HepG2 (cell line): ENCODE measurements at regions not wholly inside any gene's neighbourhood (a gene's known extent, or its start where the extent isn't known, plus 50 kb on each side); places are given as distances from the start of the nearest gene placed in this dataset.

Experiments
- ARNTL ChIP-seq: sonication (generic); formaldehyde crosslinking; IDR thresholded peaks from 2 replicates; pipeline ENCODE4 v1.4.0; 2020; ENCODE audit warnings: mild to moderate bottlenecking, missing genetic modification reagents
- HHEX ChIP-seq: IDR thresholded peaks from 2 replicates; pipeline ENCODE4 v1.6.1; 2016; ENCODE audit warnings: control low read depth
- HOXA3 ChIP-seq: sonication (generic); formaldehyde crosslinking; IDR thresholded peaks from 2 replicates; pipeline ENCODE4 v1.5.0; 2020; ENCODE audit warnings: missing genetic modification reagents
- HOXA7 ChIP-seq: sonication (generic); formaldehyde crosslinking; IDR thresholded peaks from 2 replicates; pipeline ENCODE4 v1.8.1; 2022; ENCODE audit warnings: mild to moderate bottlenecking, missing genetic modification reagents, moderate library complexity
- ISX ChIP-seq: sonication (generic); formaldehyde crosslinking; conservative IDR thresholded peaks from 2 replicates; pipeline ENCODE4 v1.5.0; 2020; ENCODE audit warnings: missing genetic modification reagents
- KDM6A ChIP-seq: IDR thresholded peaks from 2 replicates; pipeline ENCODE4 v1.6.1; 2016; ENCODE audit warnings: low read depth
- MTF1 ChIP-seq: sonication (generic); formaldehyde crosslinking; IDR thresholded peaks from 2 replicates; pipeline ENCODE4 v1.5.0; 2020; ENCODE audit warnings: missing genetic modification reagents
- MYNN ChIP-seq: sonication (generic); formaldehyde crosslinking; IDR thresholded peaks from 2 replicates; pipeline ENCODE4 v1.4.0; 2020; ENCODE audit warnings: mild to moderate bottlenecking, low read depth, missing genetic modification reagents
- POGK ChIP-seq: sonication (generic); formaldehyde crosslinking; conservative IDR thresholded peaks from 2 replicates; pipeline ENCODE4 v1.8.0; 2022; ENCODE audit warnings: mild to moderate bottlenecking, moderate library complexity, missing genetic modification reagents
- ZFP1 ChIP-seq: IDR thresholded peaks from 2 replicates; pipeline ENCODE4 v1.6.1; 2016
- ZFX ChIP-seq: sonication (generic); formaldehyde crosslinking; IDR thresholded peaks from 2 replicates; pipeline ENCODE4 v1.4.0; 2020; ENCODE audit warnings: mild to moderate bottlenecking, low read depth, missing genetic modification reagents, moderate library complexity
- ZFYVE20 ChIP-seq: sonication (generic); formaldehyde crosslinking; IDR thresholded peaks from 2 replicates; pipeline ENCODE4 v1.8.0; 2023; ENCODE audit warnings: low read depth, mild to moderate bottlenecking, moderate library complexity, missing genetic modification reagents, borderline replicate concordance
- ZNF10 ChIP-seq: sonication (generic); formaldehyde crosslinking; IDR thresholded peaks from 2 replicates; pipeline ENCODE4 v1.4.0; 2020; ENCODE audit warnings: mild to moderate bottlenecking, low read depth, missing genetic modification reagents, borderline replicate concordance
- ZNF225 ChIP-seq: sonication (generic); formaldehyde crosslinking; IDR thresholded peaks from 2 replicates; pipeline ENCODE4 v1.4.0; 2020; ENCODE audit warnings: mild to moderate bottlenecking, missing genetic modification reagents
- ZNF484 ChIP-seq: sonication (generic); formaldehyde crosslinking; IDR thresholded peaks from 2 replicates; pipeline ENCODE4 v1.5.1; 2020; ENCODE audit warnings: mild to moderate bottlenecking, low read depth, missing genetic modification reagents, borderline replicate concordance
- ZNF510 ChIP-seq: sonication (generic); formaldehyde crosslinking; IDR thresholded peaks from 2 replicates; pipeline ENCODE4 v1.4.0; 2020; ENCODE audit warnings: low read depth, mild to moderate bottlenecking, missing genetic modification reagents
- ZNF569 ChIP-seq: sonication (generic); formaldehyde crosslinking; IDR thresholded peaks from 2 replicates; pipeline ENCODE4 v1.5.0; 2020; ENCODE audit warnings: mild to moderate bottlenecking, missing genetic modification reagents, moderate library complexity, borderline replicate concordance
- ZNF772 ChIP-seq: sonication (generic); formaldehyde crosslinking; IDR thresholded peaks from 2 replicates; pipeline ENCODE4 v1.5.0; 2020; ENCODE audit warnings: mild to moderate bottlenecking, missing genetic modification reagents
- TF ChIP-seq, protein P1 (sequence below): IDR thresholded peaks from 2 replicates; pipeline ENCODE4 v1.6.1; 2016; ENCODE audit warnings: mild to moderate bottlenecking
- TF ChIP-seq, protein P2 (sequence below): sonication (generic); formaldehyde crosslinking; IDR thresholded peaks from 2 replicates; pipeline ENCODE4 v1.8.0; 2022; ENCODE audit warnings: mild to moderate bottlenecking, missing genetic modification reagents, moderate library complexity

DNA sequence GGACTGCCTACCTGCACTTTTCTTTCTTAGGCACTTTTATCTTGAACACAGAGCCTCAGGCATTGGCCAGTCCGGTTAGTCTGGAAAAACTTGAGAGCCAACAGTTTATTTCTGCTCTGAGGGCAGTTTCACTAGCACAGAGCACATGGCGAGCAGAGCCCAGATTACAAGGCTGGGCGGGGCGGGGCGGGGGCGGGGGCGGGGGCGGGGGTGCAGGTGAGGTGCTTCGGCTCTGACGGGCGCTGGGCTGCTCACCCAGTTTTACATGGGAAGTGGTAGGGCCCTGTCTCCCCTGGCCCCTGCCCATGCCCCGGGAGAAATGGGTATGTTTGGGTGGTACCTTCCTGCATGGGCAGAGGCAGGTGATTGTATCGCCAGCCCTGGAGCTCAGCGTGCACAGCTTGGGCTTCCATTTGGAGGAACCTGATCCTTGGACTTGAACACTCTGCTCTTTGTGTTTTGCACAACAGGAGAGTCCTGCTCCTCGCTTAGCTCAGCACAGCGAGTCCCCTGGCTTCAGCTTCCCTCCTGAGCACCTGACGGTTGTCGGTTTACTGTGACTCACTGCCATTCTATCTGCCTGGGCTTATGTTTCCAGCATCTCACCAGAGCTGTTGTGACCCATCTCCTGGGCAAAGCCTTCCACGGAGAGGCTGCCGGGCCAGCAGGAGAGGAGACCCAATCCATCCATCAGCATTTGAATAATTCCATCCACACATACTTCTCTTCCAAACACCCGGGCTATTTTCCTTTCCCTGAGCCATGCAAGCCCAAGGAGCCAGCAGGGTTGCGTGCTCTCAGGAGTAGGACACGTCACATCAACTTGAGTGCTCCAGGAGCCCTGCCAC, 108.5 kb downstream of the ARF6 start (continued):
- TF ChIP-seq, protein P1, sequence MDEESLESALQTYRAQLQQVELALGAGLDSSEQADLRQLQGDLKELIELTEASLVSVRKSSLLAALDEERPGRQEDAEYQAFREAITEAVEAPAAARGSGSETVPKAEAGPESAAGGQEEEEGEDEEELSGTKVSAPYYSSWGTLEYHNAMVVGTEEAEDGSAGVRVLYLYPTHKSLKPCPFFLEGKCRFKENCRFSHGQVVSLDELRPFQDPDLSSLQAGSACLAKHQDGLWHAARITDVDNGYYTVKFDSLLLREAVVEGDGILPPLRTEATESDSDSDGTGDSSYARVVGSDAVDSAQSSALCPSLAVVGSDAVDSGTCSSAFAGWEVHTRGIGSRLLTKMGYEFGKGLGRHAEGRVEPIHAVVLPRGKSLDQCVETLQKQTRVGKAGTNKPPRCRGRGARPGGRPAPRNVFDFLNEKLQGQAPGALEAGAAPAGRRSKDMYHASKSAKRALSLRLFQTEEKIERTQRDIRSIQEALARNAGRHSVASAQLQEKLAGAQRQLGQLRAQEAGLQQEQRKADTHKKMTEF (CRISPR knock-in tag) = no peak
- TF ChIP-seq ZNF225 (CRISPR knock-in tag) = no peak
- TF ChIP-seq HHEX (CRISPR knock-in tag) = no peak
- TF ChIP-seq ZFX = peak; percentile 48; the same call in 1 of the 2 replicates
- TF ChIP-seq ZNF569 (CRISPR knock-in tag) = no peak
- no peak for TF ChIP-seq ZNF484 (CRISPR knock-in tag)
- 0 out of 2 replicates have a peak, but pooled peaks have one; percentile 65 for TF ChIP-seq ZNF510 (CRISPR knock-in tag)
- TF ChIP-seq ISX (CRISPR knock-in tag) = no peak
- peak; percentile 58; the same call in 1 of the 2 replicates for TF ChIP-seq HOXA3
- TF ChIP-seq, protein P2, sequence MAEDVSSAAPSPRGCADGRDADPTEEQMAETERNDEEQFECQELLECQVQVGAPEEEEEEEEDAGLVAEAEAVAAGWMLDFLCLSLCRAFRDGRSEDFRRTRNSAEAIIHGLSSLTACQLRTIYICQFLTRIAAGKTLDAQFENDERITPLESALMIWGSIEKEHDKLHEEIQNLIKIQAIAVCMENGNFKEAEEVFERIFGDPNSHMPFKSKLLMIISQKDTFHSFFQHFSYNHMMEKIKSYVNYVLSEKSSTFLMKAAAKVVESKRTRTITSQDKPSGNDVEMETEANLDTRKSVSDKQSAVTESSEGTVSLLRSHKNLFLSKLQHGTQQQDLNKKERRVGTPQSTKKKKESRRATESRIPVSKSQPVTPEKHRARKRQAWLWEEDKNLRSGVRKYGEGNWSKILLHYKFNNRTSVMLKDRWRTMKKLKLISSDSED (CRISPR knock-in tag) = no peak
- no peak for TF ChIP-seq ZFP1
- no peak for TF ChIP-seq POGK (CRISPR knock-in tag)
- no peak for TF ChIP-seq KDM6A (CRISPR knock-in tag)
- no peak for TF ChIP-seq HOXA7 (CRISPR knock-in tag)
- TF ChIP-seq ZNF10 (CRISPR knock-in tag) = no peak
- no peak for TF ChIP-seq ZFYVE20 (CRISPR knock-in tag)
- TF ChIP-seq ZNF772 (CRISPR knock-in tag) = peak; percentile 31; the same call in 1 of the 2 replicates
- TF ChIP-seq ARNTL (CRISPR knock-in tag) = no peak
- no peak for TF ChIP-seq MYNN (CRISPR knock-in tag)
- TF ChIP-seq MTF1 = no peak
